WI38 (cell line): ENCODE measurements at regions not wholly inside any gene's neighbourhood (a gene's known extent, or its start where the extent isn't known, plus 50 kb on each side); places are given as distances from the start of the nearest gene placed in this dataset.
"Not testable (repeated sequence)": the region's sequence is repeated elsewhere in the genome, so short reads cannot be mapped to it uniquely, and the experiment has no call there.

Experiments
- H3K4me3 ChIP-seq: 2 replicates; pipeline ENCODE4 v1.5.1; 2011; ENCODE audit warnings: low read depth, mild to moderate bottlenecking, control low read depth, low read length
- TF ChIP-seq, protein P1 (sequence below): IDR thresholded peaks from 2 replicates; pipeline ENCODE4 v1.5.1; 2012; ENCODE audit warnings: low read depth, mild to moderate bottlenecking, control low read depth, low read length

DNA sequence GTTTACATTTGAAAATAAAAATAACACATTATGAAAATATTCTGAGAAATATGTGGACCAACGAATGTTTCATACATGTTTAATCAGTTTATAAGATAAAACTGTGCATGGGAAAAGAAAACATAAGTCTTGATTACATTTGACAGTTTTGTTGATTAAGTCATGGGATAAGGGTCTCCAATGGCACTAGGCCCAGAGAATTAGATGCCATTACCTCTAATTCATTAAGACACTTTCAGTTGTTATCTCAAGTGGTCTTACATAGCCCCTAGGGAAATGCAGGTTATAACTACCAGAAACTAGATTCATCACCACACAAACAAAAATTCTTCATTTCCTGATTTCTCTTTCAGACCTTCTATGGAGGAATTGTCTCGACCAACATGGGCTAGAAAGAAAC, 300.8 kb downstream of the PCDH7 start:
- TF ChIP-seq, protein P1, sequence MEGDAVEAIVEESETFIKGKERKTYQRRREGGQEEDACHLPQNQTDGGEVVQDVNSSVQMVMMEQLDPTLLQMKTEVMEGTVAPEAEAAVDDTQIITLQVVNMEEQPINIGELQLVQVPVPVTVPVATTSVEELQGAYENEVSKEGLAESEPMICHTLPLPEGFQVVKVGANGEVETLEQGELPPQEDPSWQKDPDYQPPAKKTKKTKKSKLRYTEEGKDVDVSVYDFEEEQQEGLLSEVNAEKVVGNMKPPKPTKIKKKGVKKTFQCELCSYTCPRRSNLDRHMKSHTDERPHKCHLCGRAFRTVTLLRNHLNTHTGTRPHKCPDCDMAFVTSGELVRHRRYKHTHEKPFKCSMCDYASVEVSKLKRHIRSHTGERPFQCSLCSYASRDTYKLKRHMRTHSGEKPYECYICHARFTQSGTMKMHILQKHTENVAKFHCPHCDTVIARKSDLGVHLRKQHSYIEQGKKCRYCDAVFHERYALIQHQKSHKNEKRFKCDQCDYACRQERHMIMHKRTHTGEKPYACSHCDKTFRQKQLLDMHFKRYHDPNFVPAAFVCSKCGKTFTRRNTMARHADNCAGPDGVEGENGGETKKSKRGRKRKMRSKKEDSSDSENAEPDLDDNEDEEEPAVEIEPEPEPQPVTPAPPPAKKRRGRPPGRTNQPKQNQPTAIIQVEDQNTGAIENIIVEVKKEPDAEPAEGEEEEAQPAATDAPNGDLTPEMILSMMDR, result no peak
- H3K4me3 ChIP-seq, result no peak overlapping the region

DNA sequence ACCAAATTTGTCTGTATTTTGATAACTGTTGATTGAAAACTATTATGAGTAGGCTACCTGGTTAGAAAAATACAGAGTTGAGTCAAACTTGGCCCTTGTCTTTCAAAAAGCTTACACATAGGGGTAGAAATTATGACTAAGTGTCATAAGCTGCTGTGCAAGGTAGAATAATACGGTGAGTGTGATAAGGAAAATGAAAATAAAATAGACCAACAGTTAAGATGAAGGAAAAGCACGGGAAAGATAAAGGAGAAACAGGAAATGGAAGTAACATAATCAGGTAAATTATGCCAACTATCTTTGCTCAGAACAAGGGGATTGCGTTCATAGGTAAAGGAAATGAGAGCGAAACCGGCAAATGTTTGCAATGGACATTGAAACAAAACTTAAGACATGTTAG, 302.5 kb downstream of the PCDH7 start:
- H3K4me3 ChIP-seq, result no peak overlapping the region
- TF ChIP-seq, protein P1, result no peak

DNA sequence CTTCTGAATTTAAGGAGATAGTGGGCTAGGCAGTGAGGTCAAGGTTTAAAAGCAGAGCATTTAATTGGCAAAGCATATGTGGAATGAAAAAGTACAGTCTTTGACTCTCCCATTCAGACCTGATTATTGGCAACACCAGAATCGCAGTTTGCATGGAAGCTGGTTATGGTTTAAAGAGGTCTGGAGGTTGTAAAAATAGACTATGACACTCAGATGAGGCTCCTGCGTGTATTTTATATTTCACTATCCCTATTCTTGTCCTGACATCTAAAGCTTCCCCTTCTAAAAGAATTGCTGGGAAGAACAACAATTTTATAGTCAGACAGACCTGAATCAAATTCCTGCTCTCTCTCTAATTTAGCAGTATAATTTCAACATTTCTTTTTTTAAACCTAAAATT, 302.9 kb downstream of the PCDH7 start:
- TF ChIP-seq, protein P1, result no peak
- no peak overlapping the region for H3K4me3 ChIP-seq

DNA sequence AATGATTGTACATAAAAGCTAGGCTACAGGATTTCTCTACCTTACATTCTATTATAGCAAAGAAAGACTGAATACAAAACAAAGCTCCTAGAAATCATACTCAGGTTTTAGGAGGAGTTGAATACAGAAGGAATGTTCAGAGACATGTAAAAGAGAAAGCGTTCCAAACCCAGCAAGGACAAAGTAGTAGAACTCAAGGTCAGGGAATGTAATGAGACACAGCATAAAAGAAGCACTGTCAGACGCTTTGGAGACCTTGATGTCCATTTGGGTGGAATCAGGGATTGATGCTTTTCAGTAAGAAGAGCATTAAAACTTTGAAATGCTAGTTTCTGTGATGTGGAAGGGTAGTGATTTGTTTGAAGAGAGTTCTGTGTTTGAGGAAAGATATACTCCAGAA, 303.6 kb downstream of the PCDH7 start:
- no peak overlapping the region for H3K4me3 ChIP-seq
- TF ChIP-seq, protein P1, result no peak

DNA sequence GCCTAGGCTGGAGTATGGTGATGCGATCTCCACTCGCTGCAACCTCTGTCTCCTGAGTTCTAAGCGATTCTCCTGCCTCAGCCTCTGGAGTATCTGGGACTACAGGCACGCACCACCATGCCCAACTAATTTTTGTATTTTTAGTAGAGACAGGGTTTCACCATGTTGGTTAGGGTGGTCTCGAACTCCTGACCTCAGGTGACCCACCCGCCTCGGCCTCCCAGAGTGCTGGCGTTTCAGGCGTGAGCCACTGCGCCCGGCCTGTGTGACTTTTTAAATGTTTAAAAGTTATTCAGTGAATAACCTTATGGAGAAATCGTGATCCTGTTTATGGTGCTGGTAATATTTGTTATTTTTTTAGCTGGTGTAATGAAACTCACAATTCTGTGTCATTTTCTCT, 304.6 kb downstream of the PCDH7 start:
- H3K4me3 ChIP-seq, result not testable (repeated sequence)

DNA sequence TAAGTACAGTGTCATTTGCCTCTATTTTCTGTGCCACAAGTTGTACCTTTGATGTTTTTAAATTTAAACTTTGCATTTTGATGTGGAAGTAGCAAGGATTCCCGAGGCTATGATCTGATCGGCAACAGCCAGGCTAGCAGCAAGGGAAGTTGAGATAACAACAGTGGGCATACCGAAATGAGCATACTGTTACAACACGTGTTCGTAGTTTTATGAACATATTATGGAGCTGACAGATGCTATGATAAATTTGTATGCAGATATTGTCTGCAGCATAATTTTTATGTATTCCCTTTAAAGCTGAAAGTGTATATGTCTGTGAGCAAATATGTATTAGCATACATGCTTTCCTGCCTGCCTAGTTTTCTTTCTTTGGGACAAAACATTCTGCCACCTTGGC, 306.1 kb downstream of the PCDH7 start:
- H3K4me3 ChIP-seq, result no peak overlapping the region
- TF ChIP-seq, protein P1, result no peak

DNA sequence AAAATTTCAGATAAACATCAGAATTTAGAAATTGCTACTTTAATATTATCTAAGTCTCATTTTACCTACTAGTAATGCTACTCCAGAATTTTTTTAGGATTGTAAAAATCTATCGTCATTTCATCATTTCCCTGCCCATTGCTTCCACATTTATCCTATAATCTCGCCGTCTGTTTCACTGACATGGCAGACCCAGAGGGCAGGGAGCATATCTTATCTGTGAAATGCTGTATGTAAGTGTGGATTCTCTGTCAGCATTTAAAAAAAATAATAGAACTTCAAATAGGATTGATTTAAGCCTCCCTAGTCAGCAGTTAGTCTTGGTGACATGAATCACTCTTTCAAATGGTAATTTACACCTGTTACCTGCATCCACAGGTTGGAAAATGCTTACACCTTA, 314.4 kb downstream of the PCDH7 start:
- TF ChIP-seq, protein P1, result no peak
- H3K4me3 ChIP-seq, result no peak overlapping the region

DNA sequence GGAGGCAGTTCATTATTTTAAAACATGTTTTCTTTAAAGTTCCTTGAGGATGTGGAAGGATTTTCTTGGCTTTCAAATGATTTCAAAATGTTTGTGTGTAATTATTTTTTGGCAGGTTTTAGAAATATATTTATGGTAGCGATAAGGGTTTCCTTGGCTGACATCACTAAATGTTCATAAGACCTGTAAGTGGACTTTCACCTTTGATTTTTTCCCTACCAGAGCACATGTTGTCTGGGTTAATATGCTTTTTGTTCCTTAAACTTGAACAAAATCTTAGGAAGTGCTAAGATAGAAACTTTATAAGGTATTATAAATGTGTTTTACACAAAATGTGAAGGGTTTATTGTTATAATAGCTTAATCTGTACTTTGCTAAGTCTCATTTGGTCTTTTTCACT, 315.6 kb downstream of the PCDH7 start:
- H3K4me3 ChIP-seq, result no peak overlapping the region
- TF ChIP-seq, protein P1, result no peak
